ENCODE measurements at regions not wholly inside any gene's neighbourhood (a gene's known extent, or its start where the extent isn't known, plus 50 kb on each side); places are given as distances from the start of the nearest gene placed in this dataset.
"Not testable (repeated sequence)": the region's sequence is repeated elsewhere in the genome, so short reads cannot be mapped to it uniquely, and the experiment has no call there.

DNA sequence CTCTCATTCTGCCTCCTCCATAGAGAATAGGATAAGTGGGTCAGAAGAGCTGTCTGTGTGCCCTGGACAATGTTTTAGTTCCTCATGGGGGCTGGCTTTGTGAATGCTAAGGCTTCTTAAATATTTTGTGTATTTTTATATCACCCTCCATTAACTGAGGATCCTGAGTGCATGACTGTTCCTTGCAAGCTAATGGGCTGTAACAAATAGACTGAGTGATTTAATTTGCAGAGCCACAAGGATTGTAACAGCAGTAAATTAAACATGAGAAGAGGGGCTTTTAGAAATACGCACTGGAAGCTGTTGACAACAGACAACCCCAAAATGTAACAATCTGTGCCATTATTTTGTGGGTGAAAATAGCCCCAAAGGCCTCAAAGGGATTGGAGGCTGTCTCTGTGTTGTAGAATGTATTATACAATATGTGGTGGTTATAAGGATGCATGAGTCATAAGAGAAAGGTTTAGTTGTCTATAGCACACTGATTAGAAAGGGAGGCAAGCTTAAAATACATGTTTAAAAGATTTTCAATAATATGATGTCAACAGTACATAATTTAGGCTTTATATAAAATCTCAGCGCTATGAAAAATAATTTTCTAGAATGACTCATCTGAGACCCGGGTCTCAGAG is 152.7 kb upstream of the ACTBL2 start:
- Histone ChIP-seq H3K27me3 (ENCODE audit: control insufficient read depth in 2 of 2, insufficient read depth in 2 of 2, low read length in 2 of 2) (no peaks in the 10 kb centered on the region), H3K36me3 (ENCODE audit: control insufficient read depth in 2 of 3, insufficient read depth in 3 of 3, low read length in 3 of 3) (no peaks in the 10 kb centered on the region), H3K9me3 (ENCODE audit: control insufficient read depth in 2 of 3, low read length in 3 of 3) (no peaks in the 10 kb centered on the region), H3K4me3 (ENCODE audit: low read length) (no peak overlapping the region), H3K4me1 (ENCODE audit: control insufficient read depth in 2 of 2, insufficient read depth in 2 of 2, low read length in 2 of 2) (no peaks in the 10 kb centered on the region), H3K27ac (ENCODE audit: low read depth, low read length) (no peak overlapping the region)
- DNase-seq, result no peak
- no peaks in the 10 kb centered on the region for H3K36me3 Mint-ChIP-seq
- no peak overlapping the region for H3K27ac Mint-ChIP-seq
- H3K4me3 Mint-ChIP-seq, result no peak overlapping the region
- H3K27me3 Mint-ChIP-seq, result peaks cover 0 to 7% (median 3%) of the 10 kb centered on the region in 5 donors
- ATAC-seq, result no peak
- intact Hi-C loops (cut with micrococcal nuclease), result no loop called here
- H3K9me3 Mint-ChIP-seq, result peaks cover 0 to under 1% (median 0%) of the 10 kb centered on the region in 11 donors
- CTCF ChIA-PET, result interaction anchor here (1.3 kb wide), 1 partner anchor 15 kb away, joined by 3 read pairs; no protein-coding TSS in a partner anchor
- no peaks in the 10 kb centered on the region for H3K4me1 Mint-ChIP-seq
- POLR2A ChIA-PET, result no interaction called here

DNA sequence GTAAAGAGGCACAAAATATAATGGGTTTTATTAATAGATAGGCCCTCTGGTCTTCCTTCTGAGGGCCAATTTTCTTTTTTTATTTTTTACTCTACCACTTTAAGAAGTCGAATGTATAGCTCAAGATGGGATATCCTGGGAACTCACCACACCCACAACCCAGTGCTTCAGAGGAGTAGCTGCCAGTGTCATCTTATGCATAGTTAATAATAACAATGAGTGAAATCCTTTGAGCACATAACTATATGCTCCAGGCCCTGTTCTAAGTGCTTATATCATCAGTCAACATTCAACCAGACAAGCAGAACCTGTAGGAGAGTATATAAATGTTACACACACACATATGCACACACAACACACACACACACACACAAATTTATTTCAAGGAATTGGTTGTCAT is 150.3 kb upstream of the ACTBL2 start:
- H3K27me3 ChIP-seq (ENCODE audit: control insufficient read depth in 2 of 2, insufficient read depth in 2 of 2, low read length in 2 of 2), result no peaks in the 10 kb centered on the region
- intact Hi-C loops (cut with micrococcal nuclease), result no loop called here
- POLR2A ChIA-PET, result no interaction called here
- no peak overlapping the region for H3K4me3 Mint-ChIP-seq
- peaks cover 0 to 5% (median 0%) of the 10 kb centered on the region in 11 donors for H3K9me3 Mint-ChIP-seq
- H3K36me3 ChIP-seq (ENCODE audit: control insufficient read depth in 2 of 3, insufficient read depth in 3 of 3, low read length in 3 of 3), result no peaks in the 10 kb centered on the region
- CTCF ChIA-PET, result no interaction called here
- H3K9me3 ChIP-seq (ENCODE audit: control insufficient read depth in 2 of 3, low read length in 3 of 3), result no peaks in the 10 kb centered on the region
- DNase-seq (no peak), ATAC-seq (no peak)
- H3K4me1 ChIP-seq (ENCODE audit: control insufficient read depth in 2 of 2, insufficient read depth in 2 of 2, low read length in 2 of 2), result no peaks in the 10 kb centered on the region
- no peaks in the 10 kb centered on the region for H3K36me3 Mint-ChIP-seq
- H3K27ac ChIP-seq (ENCODE audit: low read depth, low read length), result no peak overlapping the region
- no peaks in the 10 kb centered on the region for H3K4me1 Mint-ChIP-seq
- peaks cover 0 to 7% (median 4%) of the 10 kb centered on the region in 5 donors for H3K27me3 Mint-ChIP-seq
- H3K27ac Mint-ChIP-seq, result no peak overlapping the region
- H3K4me3 ChIP-seq (ENCODE audit: low read length), result no peak overlapping the region

DNA sequence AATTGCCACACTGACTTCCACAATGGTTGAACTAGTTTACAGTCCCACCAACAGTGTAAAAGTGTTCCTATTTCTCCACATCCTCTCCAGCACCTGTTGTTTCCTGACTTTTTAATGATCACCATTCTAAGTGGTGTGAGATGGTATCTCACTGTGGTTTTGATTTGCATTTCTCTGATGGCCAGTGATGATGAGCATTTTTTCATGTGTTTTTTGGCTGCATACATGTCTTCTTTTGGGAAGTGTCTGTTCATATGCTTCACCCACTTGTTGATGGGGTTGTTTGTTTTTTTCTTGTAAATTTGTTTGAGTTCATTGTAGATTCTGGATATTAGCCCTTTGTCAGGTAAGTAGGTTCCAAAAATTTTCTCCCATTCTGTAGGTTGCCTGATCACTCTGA is 148.5 kb upstream of the ACTBL2 start:
- POLR2A ChIA-PET; CTCF ChIA-PET; intact Hi-C loops (cut with micrococcal nuclease): not testable (repeated sequence)

DNA sequence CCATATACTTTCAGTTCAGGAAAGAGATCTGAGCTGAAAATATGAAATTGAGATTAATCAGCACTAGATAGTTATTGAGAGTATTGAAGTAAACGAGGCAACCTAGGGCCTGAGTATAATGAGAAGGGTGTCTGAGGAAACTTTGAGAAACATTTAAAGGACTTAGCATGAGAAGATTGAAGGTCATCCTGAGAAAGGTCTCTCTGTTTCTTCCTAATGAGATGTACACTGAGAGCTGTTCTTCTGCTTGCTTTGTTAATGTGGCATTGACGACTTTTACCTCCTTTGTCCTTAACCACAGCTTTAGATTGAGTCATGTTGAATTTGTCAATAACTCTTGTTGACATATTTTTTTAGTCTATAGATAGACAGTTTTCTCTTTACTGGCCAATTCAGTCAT is 145.1 kb upstream of the ACTBL2 start:
- no peaks in the 10 kb centered on the region for H3K4me1 Mint-ChIP-seq
- no peak overlapping the region for H3K4me3 ChIP-seq (ENCODE audit: low read length)
- H3K4me3 Mint-ChIP-seq, result no peak overlapping the region
- H3K4me1 ChIP-seq (ENCODE audit: control insufficient read depth in 2 of 2, insufficient read depth in 2 of 2, low read length in 2 of 2), result no peaks in the 10 kb centered on the region
- no peaks in the 10 kb centered on the region for H3K36me3 ChIP-seq (ENCODE audit: control insufficient read depth in 2 of 3, insufficient read depth in 3 of 3, low read length in 3 of 3)
- no peak for DNase-seq
- peaks cover 4 to 12% (median 9%) of the 10 kb centered on the region in 5 donors for H3K27me3 Mint-ChIP-seq
- ATAC-seq, result no peak
- H3K9me3 ChIP-seq (ENCODE audit: control insufficient read depth in 2 of 3, low read length in 3 of 3), result no peaks in the 10 kb centered on the region
- no peak overlapping the region for H3K27ac ChIP-seq (ENCODE audit: low read depth, low read length)
- H3K9me3 Mint-ChIP-seq, result peaks cover 0 to 5% (median 0%) of the 10 kb centered on the region in 11 donors
- H3K36me3 Mint-ChIP-seq, result no peaks in the 10 kb centered on the region
- intact Hi-C loops (cut with micrococcal nuclease), result no loop called here
- CTCF ChIA-PET, result interaction anchor here (0.6 kb wide), 1 partner anchor 328 kb away, joined by 3 read pairs; no protein-coding TSS in a partner anchor
- H3K27ac Mint-ChIP-seq, result no peak overlapping the region
- H3K27me3 ChIP-seq (ENCODE audit: control insufficient read depth in 2 of 2, insufficient read depth in 2 of 2, low read length in 2 of 2), result no peaks in the 10 kb centered on the region
- POLR2A ChIA-PET, result no interaction called here

More for the DNA sequence above, 148.5 kb upstream of the ACTBL2 start:
- not testable (repeated sequence) for H3K4me1 ChIP-seq (ENCODE audit: control insufficient read depth in 2 of 2, insufficient read depth in 2 of 2, low read length in 2 of 2); H3K4me1 Mint-ChIP-seq; H3K36me3 Mint-ChIP-seq; H3K27me3 Mint-ChIP-seq; H3K4me3 Mint-ChIP-seq; H3K4me3 ChIP-seq (ENCODE audit: low read length); ATAC-seq; H3K27ac ChIP-seq (ENCODE audit: low read depth, low read length); H3K9me3 Mint-ChIP-seq; H3K36me3 ChIP-seq (ENCODE audit: control insufficient read depth in 2 of 3, insufficient read depth in 3 of 3, low read length in 3 of 3); H3K27me3 ChIP-seq (ENCODE audit: control insufficient read depth in 2 of 2, insufficient read depth in 2 of 2, low read length in 2 of 2); DNase-seq; H3K27ac Mint-ChIP-seq; H3K9me3 ChIP-seq (ENCODE audit: control insufficient read depth in 2 of 3, low read length in 3 of 3)

DNA sequence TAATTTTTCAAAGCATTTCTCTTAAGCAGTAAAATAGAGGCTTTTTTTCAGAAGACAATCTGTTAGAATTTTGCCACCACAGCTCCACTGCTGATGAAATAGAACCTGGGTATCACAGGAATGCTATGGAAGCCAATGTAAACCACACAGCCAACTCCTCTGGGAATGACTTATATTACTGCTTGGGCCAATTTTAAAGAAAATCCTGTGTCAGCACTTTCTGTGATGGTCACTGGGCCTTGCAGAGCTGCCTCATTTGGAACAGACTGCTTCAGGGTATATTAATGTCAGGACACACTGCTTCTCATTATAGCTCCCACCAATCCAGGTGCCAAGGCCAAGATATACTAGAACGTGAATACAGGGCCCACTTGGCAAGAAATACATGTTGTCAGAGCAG is 144.1 kb upstream of the ACTBL2 start:
- intact Hi-C loops (cut with micrococcal nuclease), result no loop called here
- H3K9me3 Mint-ChIP-seq, result peaks cover 0 to 5% (median 0%) of the 10 kb centered on the region in 11 donors
- H3K27me3 Mint-ChIP-seq, result peaks cover 5 to 12% (median 9%) of the 10 kb centered on the region in 5 donors
- no peaks in the 10 kb centered on the region for H3K9me3 ChIP-seq (ENCODE audit: control insufficient read depth in 2 of 3, low read length in 3 of 3)
- ChIA-PET CTCF (no interaction called here), POLR2A (no interaction called here)
- H3K36me3 ChIP-seq (ENCODE audit: control insufficient read depth in 2 of 3, insufficient read depth in 3 of 3, low read length in 3 of 3), result no peaks in the 10 kb centered on the region
- no peak overlapping the region for H3K27ac Mint-ChIP-seq
- H3K27me3 ChIP-seq (ENCODE audit: control insufficient read depth in 2 of 2, insufficient read depth in 2 of 2, low read length in 2 of 2), result no peaks in the 10 kb centered on the region
- no peaks in the 10 kb centered on the region for H3K4me1 Mint-ChIP-seq
- DNase-seq (no peak), ATAC-seq (no peak)
- H3K27ac ChIP-seq (ENCODE audit: low read depth, low read length), result no peak overlapping the region
- no peak overlapping the region for H3K4me3 Mint-ChIP-seq
- no peaks in the 10 kb centered on the region for H3K4me1 ChIP-seq (ENCODE audit: control insufficient read depth in 2 of 2, insufficient read depth in 2 of 2, low read length in 2 of 2)
- H3K36me3 Mint-ChIP-seq, result no peaks in the 10 kb centered on the region
- no peak overlapping the region for H3K4me3 ChIP-seq (ENCODE audit: low read length)

DNA sequence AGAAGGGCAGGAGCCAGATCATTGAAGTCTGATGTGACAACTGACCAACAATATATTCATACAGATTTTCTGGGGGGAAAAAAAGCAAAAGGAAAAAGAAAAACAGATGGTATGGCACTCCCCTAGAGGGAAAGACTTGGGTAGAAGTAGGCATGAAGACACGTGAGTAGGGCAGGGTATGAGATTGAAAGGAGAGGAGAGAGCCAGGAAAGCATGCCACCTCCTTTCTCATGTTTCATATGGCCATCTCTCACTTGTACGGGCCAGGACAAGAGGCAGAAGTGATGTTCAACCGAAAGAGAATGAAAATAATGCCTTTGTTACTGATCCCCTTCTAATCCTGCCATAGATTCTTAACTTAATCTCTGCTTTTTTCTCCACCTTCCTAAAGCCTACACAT is 139.0 kb upstream of the ACTBL2 start:
- Histone ChIP-seq H3K4me3 (ENCODE audit: low read length) (no peak overlapping the region), H3K27ac (ENCODE audit: low read depth, low read length) (no peak overlapping the region), H3K9me3 (ENCODE audit: control insufficient read depth in 2 of 3, low read length in 3 of 3) (no peaks in the 10 kb centered on the region), H3K4me1 (ENCODE audit: control insufficient read depth in 2 of 2, insufficient read depth in 2 of 2, low read length in 2 of 2) (no peaks in the 10 kb centered on the region), H3K36me3 (ENCODE audit: control insufficient read depth in 2 of 3, insufficient read depth in 3 of 3, low read length in 3 of 3) (no peaks in the 10 kb centered on the region), H3K27me3 (ENCODE audit: control insufficient read depth in 2 of 2, insufficient read depth in 2 of 2, low read length in 2 of 2) (no peaks in the 10 kb centered on the region)
- ChIA-PET POLR2A (no interaction called here), CTCF (interaction anchor here (0.6 kb wide), 1 partner anchor 402 kb away, joined by 3 read pairs; no protein-coding TSS in a partner anchor)
- peaks cover 0 to 10% (median 1%) of the 10 kb centered on the region in 11 donors for H3K9me3 Mint-ChIP-seq
- peaks cover 0 to 3% (median 0%) of the 10 kb centered on the region in 5 donors for H3K36me3 Mint-ChIP-seq
- ATAC-seq (no peak), DNase-seq (no peak)
- H3K27ac Mint-ChIP-seq, result no peak overlapping the region
- intact Hi-C loops (cut with micrococcal nuclease), result no loop called here
- H3K4me3 Mint-ChIP-seq, result no peak overlapping the region
- H3K4me1 Mint-ChIP-seq, result no peaks in the 10 kb centered on the region
- H3K27me3 Mint-ChIP-seq, result peaks cover 0 to 29% (median 20%) of the 10 kb centered on the region in 5 donors

DNA sequence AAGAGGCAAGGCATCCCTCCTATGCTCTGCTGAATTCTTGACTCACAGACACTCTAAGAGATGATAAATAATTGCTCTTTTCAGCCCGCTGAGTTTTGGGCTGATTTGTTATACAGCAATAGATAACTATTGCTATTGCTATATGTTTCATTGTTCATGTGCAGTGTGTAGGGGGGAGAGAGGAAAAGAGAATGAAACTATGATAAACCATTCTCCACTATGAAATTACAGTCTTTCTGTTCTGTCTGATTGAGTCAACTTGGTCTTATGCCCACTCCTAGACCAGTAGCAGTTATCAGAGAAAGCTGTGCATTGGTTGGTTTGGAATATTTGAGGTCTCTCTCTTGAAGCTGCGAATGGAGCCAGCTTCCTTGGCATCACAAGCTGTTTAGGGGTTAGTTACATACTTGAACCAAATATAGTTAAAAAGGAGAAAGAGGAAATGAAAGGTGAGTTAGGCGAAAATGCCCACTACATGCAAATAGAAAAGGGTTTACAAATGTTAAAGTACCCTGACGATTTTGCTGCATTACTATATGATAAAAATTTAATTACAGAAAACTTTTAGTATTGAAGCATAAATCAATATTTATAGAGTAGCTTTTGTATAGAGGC is 136.3 kb upstream of the ACTBL2 start:
- no peaks in the 10 kb centered on the region for H3K36me3 ChIP-seq (ENCODE audit: control insufficient read depth in 2 of 3, insufficient read depth in 3 of 3, low read length in 3 of 3)
- ATAC-seq, result no peak
- H3K27ac ChIP-seq (ENCODE audit: low read depth, low read length), result no peak overlapping the region
- intact Hi-C loops (cut with micrococcal nuclease), result loop anchor here in 1 of 2 donors (10.0 kb wide), 1 partner anchor 234 kb away; no protein-coding TSS in a partner anchor
- no peak overlapping the region for H3K4me3 ChIP-seq (ENCODE audit: low read length)
- H3K4me1 Mint-ChIP-seq, result no peaks in the 10 kb centered on the region
- H3K27me3 ChIP-seq (ENCODE audit: control insufficient read depth in 2 of 2, insufficient read depth in 2 of 2, low read length in 2 of 2), result no peaks in the 10 kb centered on the region
- POLR2A ChIA-PET, result no interaction called here
- no peaks in the 10 kb centered on the region for H3K9me3 ChIP-seq (ENCODE audit: control insufficient read depth in 2 of 3, low read length in 3 of 3)
- peaks cover 0 to 3% (median 0%) of the 10 kb centered on the region in 5 donors for H3K36me3 Mint-ChIP-seq
- no peak overlapping the region for H3K27ac Mint-ChIP-seq
- H3K4me1 ChIP-seq (ENCODE audit: control insufficient read depth in 2 of 2, insufficient read depth in 2 of 2, low read length in 2 of 2), result no peaks in the 10 kb centered on the region
- CTCF ChIA-PET, result no interaction called here
- no peak for DNase-seq
- H3K4me3 Mint-ChIP-seq, result no peak overlapping the region
- peaks cover 5 to 35% (median 22%) of the 10 kb centered on the region in 5 donors for H3K27me3 Mint-ChIP-seq
- peaks cover 0 to 10% (median 1%) of the 10 kb centered on the region in 11 donors for H3K9me3 Mint-ChIP-seq

Data from naive thymus-derived CD4-positive, alpha-beta T cell (primary cell).